DND-41 (cell line): ENCODE measurements at regions not wholly inside any gene's neighbourhood (a gene's known extent, or its start where the extent isn't known, plus 50 kb on each side); places are given as distances from the start of the nearest gene placed in this dataset.

Source experiments
- CTCF ChIP-seq: IDR thresholded peaks from 2 replicates; pipeline ENCODE4 v1.5.1; 2012; ENCODE audit warnings: borderline replicate concordance, low read length, moderate library complexity, mild to moderate bottlenecking; ENCODE audit not compliant: poor library complexity, severe bottlenecking; ENCODE audit errors: extremely low read depth
- EZH2 ChIP-seq: IDR thresholded peaks from 3 replicates; pipeline ENCODE4 v1.6.1; 2012; ENCODE audit warnings: borderline replicate concordance, low read depth, mild to moderate bottlenecking, moderate library complexity, low read length, inconsistent platforms; ENCODE audit not compliant: severe bottlenecking

- no peak for TF ChIP-seq CTCF
- no peak for TF ChIP-seq EZH2
These were observed 461.2 kb downstream of the MEIS1 start for GRCh38 chr2:66896131-66896530.
